K562 (cell line): ENCODE measurements at regions not wholly inside any gene's neighbourhood (a gene's known extent, or its start where the extent isn't known, plus 50 kb on each side); places are given as distances from the start of the nearest gene placed in this dataset.

Source experiments
- ATAC-seq: fragments of 200-7000 bp; cut with Tn5 transposase; 3 replicates; pipeline ENCODE4 v1.9.1; 2020; ENCODE audit warnings: moderate library complexity
- BruUV-seq: library from RNA; stranded (reverse); fragments of 400-500 nt; replicated peaks from 2 replicates; lab custom pipeline; 2021; lab: Mats Ljungman, UMichigan
- CTCF ChIA-PET: fragments of 300-600 bp; formaldehyde crosslinking; extraction: SDS; loops from one replicate; lab custom pipeline; 2021; ENCODE audit warnings: low intra/inter-chr PET ratio; lab: Yijun Ruan, JAX
- POLR2A ChIA-PET: fragments of 300-600, 350-650 bp; sonication (Branson Sonifier 250); formaldehyde crosslinking; extraction: SDS; loops from one replicate; lab custom pipeline; 2021; ENCODE audit warnings: antibody characterized with exemption, inconsistent platforms; lab: Yijun Ruan, JAX
- DNase-seq, 4 experiments: peaks; one replicate each; pipeline versions ENCODE4 v3.0.0 to v3.0.0-alpha.2; 2011 to 2018; ENCODE audit warnings: low spot score in 3 of 4, mixed read lengths in 3 of 4; ENCODE audit errors: extremely low read depth in 1 of 4
- FAIRE-seq: peaks from 2 replicates; lab custom pipeline; 2011; peaks lifted over from hg19 to GRCh38; lab: Jason Lieb, UNC
- H2AFZ ChIP-seq: 2 replicates; pipeline ENCODE4 v1.6.0; 2011; ENCODE audit warnings: low read depth, low read length, control low read depth, inconsistent platforms
- H3K27ac ChIP-seq: fragments of 200-600 bp; 3 replicates; pipeline ENCODE4 v1.8.0; 2011; ENCODE audit warnings: low read depth, mild to moderate bottlenecking, control low read depth, inconsistent platforms, low read length, moderate library complexity, mixed read lengths; ENCODE audit errors: extremely low read depth
- H3K27me3 ChIP-seq, 2 experiments: fragments of 300-600 bp in 1 of 2; 2 replicates in 1 of 2; 3 replicates in 1 of 2; pipeline versions ENCODE4 v1.6.0 to v1.8.0; 2011; ENCODE audit warnings: inconsistent platforms in 2 of 2, low read length in 2 of 2, mild to moderate bottlenecking in 1 of 2, mixed read lengths in 1 of 2, moderate library complexity in 1 of 2; ENCODE audit not compliant: control insufficient read depth in 2 of 2, insufficient read depth in 2 of 2
- H3K36me3 ChIP-seq: fragments of 300-600 bp; 3 replicates; pipeline ENCODE4 v1.8.0; 2011; ENCODE audit warnings: mild to moderate bottlenecking, low read length, inconsistent platforms; ENCODE audit not compliant: control insufficient read depth, insufficient read depth
- H3K4me1 ChIP-seq, 2 experiments: fragments of 200-600 bp in 1 of 2; replicated peaks in 1 of 2; 2 replicates in 1 of 2; 3 replicates in 1 of 2; pipeline versions ENCODE4 v1.5.1 to v1.8.0; 2011; ENCODE audit warnings: inconsistent platforms in 2 of 2, low read length in 2 of 2, mild to moderate bottlenecking in 1 of 2, mixed read lengths in 1 of 2, moderate library complexity in 1 of 2; ENCODE audit not compliant: control insufficient read depth in 2 of 2, insufficient read depth in 2 of 2
- H3K4me2 ChIP-seq: 2 replicates; pipeline ENCODE4 v1.6.1; 2011; ENCODE audit warnings: low read length, control low read depth, inconsistent platforms, mixed read lengths; ENCODE audit not compliant: insufficient read depth
- H3K4me3 ChIP-seq: fragments of 200-600 bp; sonication (generic), shearing (Covaris generic); 2 replicates; pipeline ENCODE4 v1.5.1; 2016; ENCODE audit warnings: control low read depth, inconsistent platforms
- H3K79me2 ChIP-seq: fragments of 200-600 bp; 3 replicates; pipeline ENCODE4 v1.8.0; 2011; ENCODE audit warnings: low read length, inconsistent platforms; ENCODE audit not compliant: control insufficient read depth, insufficient read depth
- H3K9ac ChIP-seq, 2 experiments: 2 replicates each; pipeline versions ENCODE4 v1.6.0 to v1.6.1; 2011; ENCODE audit warnings: low read depth in 2 of 2, low read length in 2 of 2, control low read depth in 1 of 2, inconsistent platforms in 1 of 2, mild to moderate bottlenecking in 1 of 2, mixed read lengths in 1 of 2; ENCODE audit not compliant: insufficient read depth in 1 of 2
- H3K9me1 ChIP-seq: one replicate; pipeline ENCODE4 v1.6.0; 2011; ENCODE audit warnings: inconsistent platforms, mild to moderate bottlenecking, low read length, moderate library complexity; ENCODE audit not compliant: control insufficient read depth, insufficient read depth
- H3K9me3 ChIP-seq: replicated peaks from 2 replicates; pipeline ENCODE4 v1.5.1; 2011; ENCODE audit warnings: low read depth, low read length, inconsistent platforms; ENCODE audit not compliant: control insufficient read depth, insufficient read depth
- H4K20me1 ChIP-seq: replicated peaks from 2 replicates; pipeline ENCODE4 v1.6.1; 2011; ENCODE audit warnings: low read length, inconsistent platforms, mixed read lengths; ENCODE audit not compliant: control insufficient read depth, insufficient read depth
- BHLHE40 ChIP-seq: IDR thresholded peaks from 2 replicates; pipeline ENCODE4 v1.6.1; 2011; ENCODE audit warnings: low read length, improper control_type of control experiment
- BRD9 ChIP-seq: fragments of 450-650 bp; IDR thresholded peaks from 2 replicates; pipeline ENCODE4 v1.6.1; 2018; ENCODE audit warnings: low read depth; ENCODE audit not compliant: partially characterized antibody
- EWSR1 ChIP-seq: fragments of 450-650 bp; IDR thresholded peaks from 2 replicates; pipeline ENCODE4 v1.6.1; 2018; ENCODE audit warnings: borderline replicate concordance, mild to moderate bottlenecking, low read depth, moderate library complexity; ENCODE audit not compliant: partially characterized antibody
- GATAD2B ChIP-seq: fragments of 450-650 bp; IDR thresholded peaks from 2 replicates; pipeline ENCODE4 v1.6.1; 2017; ENCODE audit warnings: mild to moderate bottlenecking, borderline replicate concordance
- MXI1 ChIP-seq: IDR thresholded peaks from 2 replicates; pipeline ENCODE4 v1.6.1; 2011; ENCODE audit warnings: low read depth, mild to moderate bottlenecking, improper control_type of control experiment, low read length
- NCOA6 ChIP-seq: fragments of 450-650 bp; IDR thresholded peaks from 2 replicates; pipeline ENCODE4 v1.6.1; 2017; ENCODE audit warnings: mild to moderate bottlenecking
- NR1H2 ChIP-seq: sonication (generic); formaldehyde crosslinking; IDR thresholded peaks from 2 replicates; pipeline ENCODE4 v1.4.0; 2020; ENCODE audit warnings: mild to moderate bottlenecking, missing genetic modification reagents
- RB1 ChIP-seq: fragments of 450-650 bp; IDR thresholded peaks from 2 replicates; pipeline ENCODE4 v1.6.1; 2017; ENCODE audit warnings: low read depth, mild to moderate bottlenecking
- RUNX1 ChIP-seq: sonication (generic); IDR thresholded peaks from 2 replicates; pipeline ENCODE4 v1.6.1; 2016; ENCODE audit warnings: antibody characterized with exemption, low read depth
- SP1 ChIP-seq: sonication (generic); formaldehyde crosslinking; IDR thresholded peaks from 2 replicates; pipeline ENCODE4 v1.8.1; 2022; ENCODE audit warnings: mild to moderate bottlenecking, missing genetic modification reagents
- STAG1 ChIP-seq: sonication (generic); formaldehyde crosslinking; IDR thresholded peaks from 2 replicates; pipeline ENCODE4 v1.5.0; 2020; ENCODE audit warnings: missing genetic modification reagents, borderline replicate concordance
- STAT5B ChIP-seq: fragments of 250-450 bp; sonication (Bioruptor Pico); IDR thresholded peaks from 2 replicates; pipeline ENCODE4 v1.8.0; 2021; ENCODE audit warnings: mild to moderate bottlenecking, inconsistent platforms
- TAF9B ChIP-seq: fragments of 450-650 bp; IDR thresholded peaks from 2 replicates; pipeline ENCODE4 v1.6.1; 2018; ENCODE audit warnings: mild to moderate bottlenecking; ENCODE audit not compliant: partially characterized antibody
- THRAP3 ChIP-seq: fragments of 450-650 bp; IDR thresholded peaks from 2 replicates; pipeline ENCODE4 v1.6.1; 2016; ENCODE audit warnings: mild to moderate bottlenecking, inconsistent platforms, borderline replicate concordance
- ZNF644 ChIP-seq: fragments of 200-800 bp; sonication (Bioruptor generic); IDR thresholded peaks from 2 replicates; pipeline ENCODE4 v1.6.1; 2016; ENCODE audit warnings: low read depth, missing genetic modification characterization, missing compliant biosample characterization
- WGBS: fragments of 100-300 bp; shearing (Covaris generic); methylation state at CpG from one replicate; pipeline ENCODE4 v1.1.6; 2016; ENCODE audit warnings: low coverage, mixed read lengths; ENCODE audit not compliant: insufficient coverage; ENCODE audit errors: missing lambda C conversion rate; 5-methylcytosine and 5-hydroxymethylcytosine counted together
- in situ Hi-C: fragments of 300-500 bp; cut with MboI; formaldehyde crosslinking; loops from 4 replicates; pipeline ENCODE4 v1.15.0; 2018; ENCODE audit warnings: inconsistent platforms, mixed read lengths
- intact Hi-C: fragments of 100-400 bp; cut with micrococcal nuclease; formaldehyde crosslinking; loops from 2 replicates; pipeline ENCODE4 v1.14.2; 2022
- TF ChIP-seq, protein P1 (sequence below): fragments of 250-450 bp; sonication (Bioruptor Pico); IDR thresholded peaks from 2 replicates; pipeline ENCODE4 v1.8.0; 2022; ENCODE audit warnings: inconsistent platforms
- TF ChIP-seq, protein P2 (sequence below): fragments of 250-450 bp; sonication (Bioruptor Pico); IDR thresholded peaks from 2 replicates; pipeline ENCODE4 v1.4.0; 2020; ENCODE audit warnings: mild to moderate bottlenecking

DNA sequence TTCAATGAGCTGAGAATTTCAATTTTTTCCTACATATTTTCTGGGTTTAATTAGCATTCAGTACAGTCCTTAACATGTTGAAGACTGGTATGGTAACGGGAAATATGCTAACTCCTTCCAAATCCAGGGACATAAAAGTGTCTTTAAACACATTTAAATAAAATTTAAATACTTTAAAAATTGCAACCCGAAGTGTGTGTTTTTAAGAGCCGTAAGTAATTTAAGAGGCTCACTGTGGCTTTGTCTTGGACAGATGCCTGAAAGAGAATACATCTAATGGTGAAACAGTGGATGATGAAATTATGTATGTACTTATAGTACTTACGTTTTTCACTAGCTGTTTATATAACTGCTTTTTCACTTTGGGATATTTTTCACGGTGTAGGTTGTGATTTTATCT lies 687.3 kb upstream of the CELF2 start:
- Histone ChIP-seq H3K4me3 (no peak overlapping the region), H3K27me3 (no peaks in the 10 kb centered on the region), H3K79me2 (no peaks in the 10 kb centered on the region), H3K4me1 (no peaks in the 10 kb centered on the region), H3K9me3 (no peaks in the 10 kb centered on the region), H4K20me1 (no peaks in the 10 kb centered on the region), H3K36me3 (no peaks in the 10 kb centered on the region), H3K9ac (no peak overlapping the region), H2AFZ (no peak overlapping the region), H3K4me2 (no peak overlapping the region), H3K9me1 (no peaks in the 10 kb centered on the region), H3K27ac (no peak overlapping the region)
- BruUV-seq: no TSS peak
- FAIRE-seq (no peak), ATAC-seq (no peak), DNase-seq (no peak)
- WGBS: 2% methylated on average over 5 of the region's 5 CpGs
- in situ Hi-C loops (no loop called here), intact Hi-C loops (no loop called here)
- TF ChIP-seq TAF9B (no peak), STAG1 (CRISPR knock-in tag) (no peak), NR1H2 (CRISPR knock-in tag) (no peak), STAT5B (CRISPR knock-in tag) (no peak), RB1 (no peak), BHLHE40 (no peak), MXI1 (no peak), RUNX1 (no peak), GATAD2B (no peak), ZNF644 (tag) (no peak), SP1 (CRISPR knock-in tag) (no peak), NCOA6 (no peak), EWSR1 (no peak), THRAP3 (no peak), BRD9 (no peak)
- TF ChIP-seq, protein P1, sequence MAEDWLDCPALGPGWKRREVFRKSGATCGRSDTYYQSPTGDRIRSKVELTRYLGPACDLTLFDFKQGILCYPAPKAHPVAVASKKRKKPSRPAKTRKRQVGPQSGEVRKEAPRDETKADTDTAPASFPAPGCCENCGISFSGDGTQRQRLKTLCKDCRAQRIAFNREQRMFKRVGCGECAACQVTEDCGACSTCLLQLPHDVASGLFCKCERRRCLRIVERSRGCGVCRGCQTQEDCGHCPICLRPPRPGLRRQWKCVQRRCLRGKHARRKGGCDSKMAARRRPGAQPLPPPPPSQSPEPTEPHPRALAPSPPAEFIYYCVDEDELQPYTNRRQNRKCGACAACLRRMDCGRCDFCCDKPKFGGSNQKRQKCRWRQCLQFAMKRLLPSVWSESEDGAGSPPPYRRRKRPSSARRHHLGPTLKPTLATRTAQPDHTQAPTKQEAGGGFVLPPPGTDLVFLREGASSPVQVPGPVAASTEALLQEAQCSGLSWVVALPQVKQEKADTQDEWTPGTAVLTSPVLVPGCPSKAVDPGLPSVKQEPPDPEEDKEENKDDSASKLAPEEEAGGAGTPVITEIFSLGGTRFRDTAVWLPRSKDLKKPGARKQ (CRISPR knock-in tag): no peak
- TF ChIP-seq, protein P2, sequence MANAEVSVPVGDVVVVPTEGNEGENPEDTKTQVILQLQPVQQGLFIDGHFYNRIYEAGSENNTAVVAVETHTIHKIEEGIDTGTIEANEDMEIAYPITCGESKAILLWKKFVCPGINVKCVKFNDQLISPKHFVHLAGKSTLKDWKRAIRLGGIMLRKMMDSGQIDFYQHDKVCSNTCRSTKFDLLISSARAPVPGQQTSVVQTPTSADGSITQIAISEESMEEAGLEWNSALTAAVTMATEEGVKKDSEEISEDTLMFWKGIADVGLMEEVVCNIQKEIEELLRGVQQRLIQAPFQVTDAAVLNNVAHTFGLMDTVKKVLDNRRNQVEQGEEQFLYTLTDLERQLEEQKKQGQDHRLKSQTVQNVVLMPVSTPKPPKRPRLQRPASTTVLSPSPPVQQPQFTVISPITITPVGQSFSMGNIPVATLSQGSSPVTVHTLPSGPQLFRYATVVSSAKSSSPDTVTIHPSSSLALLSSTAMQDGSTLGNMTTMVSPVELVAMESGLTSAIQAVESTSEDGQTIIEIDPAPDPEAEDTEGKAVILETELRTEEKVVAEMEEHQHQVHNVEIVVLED (CRISPR knock-in tag): no peak
- CTCF ChIA-PET: interaction anchor here (0.6 kb wide), 1 partner anchor 9 kb away, joined by 3 read pairs; no protein-coding TSS in a partner anchor
- POLR2A ChIA-PET: no interaction called here
